Karpas-422 (cell line): ENCODE measurements at regions not wholly inside any gene's neighbourhood (a gene's known extent, or its start where the extent isn't known, plus 50 kb on each side); places are given as distances from the start of the nearest gene placed in this dataset.
A peak's percentile ranks its signal among the peaks of the same experiment; 100 is the strongest.

Experiments
- DNase-seq: peaks from one replicate; pipeline ENCODE4 v3.0.0-alpha.2; 2015
- H2AFZ ChIP-seq: fragments of 200-600 bp; sonication (generic); 2 replicates; pipeline ENCODE4 v1.6.1; 2014; ENCODE audit warnings: antibody characterized with exemption, low read length, mixed read lengths
- H3K27ac ChIP-seq: fragments of 200-600 bp; sonication (generic); 2 replicates; pipeline ENCODE4 v1.5.1; 2014; ENCODE audit warnings: mild to moderate bottlenecking, low read length, moderate library complexity
- H3K27me3 ChIP-seq: fragments of 200-600 bp; sonication (generic); 2 replicates; pipeline ENCODE4 v1.6.1; 2014; ENCODE audit warnings: low read length, mixed read lengths
- H3K36me3 ChIP-seq: fragments of 200-600 bp; sonication (generic); 2 replicates; pipeline ENCODE4 v1.6.1; 2014; ENCODE audit warnings: low read length, mixed read lengths; ENCODE audit not compliant: insufficient read depth
- H3K4me1 ChIP-seq: fragments of 200-600 bp; sonication (generic); 2 replicates; pipeline ENCODE4 v1.6.1; 2014; ENCODE audit warnings: mild to moderate bottlenecking, low read length, mixed read lengths
- H3K4me2 ChIP-seq: fragments of 200-600 bp; sonication (generic); 2 replicates; pipeline ENCODE4 v1.6.1; 2014; ENCODE audit warnings: low read length, low read depth, mild to moderate bottlenecking; ENCODE audit not compliant: poor library complexity, severe bottlenecking
- H3K4me3 ChIP-seq: fragments of 200-600 bp; sonication (generic); 2 replicates; pipeline ENCODE4 v1.5.1; 2014; ENCODE audit warnings: mild to moderate bottlenecking, antibody characterized with exemption, low read length, mixed read lengths
- H3K79me2 ChIP-seq: fragments of 200-600 bp; sonication (generic); 2 replicates; pipeline ENCODE4 v1.6.1; 2014; ENCODE audit warnings: mild to moderate bottlenecking, low read length, mixed read lengths
- H3K9ac ChIP-seq: fragments of 200-600 bp; sonication (generic); 2 replicates; pipeline ENCODE4 v1.6.0; 2014; ENCODE audit warnings: low read length
- H3K9me2 ChIP-seq: fragments of 200-600 bp; sonication (generic), shearing (Covaris generic); replicated peaks from 2 replicates; pipeline ENCODE4 v1.6.0; 2014; ENCODE audit warnings: mild to moderate bottlenecking, low read length, moderate library complexity; ENCODE audit not compliant: insufficient read depth
- H3K9me3 ChIP-seq: fragments of 300-700, 200-600 bp; sonication (generic); 2 replicates; pipeline ENCODE4 v1.6.1; 2014; ENCODE audit warnings: low read length, mixed read lengths
- H4K20me1 ChIP-seq: fragments of 200-600 bp; sonication (generic); 2 replicates; pipeline ENCODE4 v1.6.1; 2014; ENCODE audit warnings: mild to moderate bottlenecking, antibody characterized with exemption, low read length, low read depth; ENCODE audit not compliant: insufficient read depth

DNA sequence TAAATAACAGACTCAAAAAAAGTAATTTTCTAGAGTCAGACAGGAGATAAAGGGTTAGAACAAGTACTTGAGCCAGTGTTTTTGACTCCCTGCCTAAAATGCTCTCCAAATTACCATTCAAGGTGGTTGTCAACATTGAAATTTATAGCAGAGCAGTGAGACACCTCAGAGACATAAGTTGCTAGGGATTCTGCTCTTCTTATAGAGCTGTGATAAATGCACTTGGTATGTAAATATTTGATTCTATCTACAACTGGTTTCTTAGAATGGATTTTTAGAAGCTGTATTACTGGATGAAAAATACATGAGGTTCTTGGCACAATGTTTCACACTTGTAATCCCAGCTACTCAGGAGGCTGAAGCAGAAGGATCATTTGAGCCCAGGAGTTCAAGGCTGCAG, 83.9 kb upstream of the OSBPL8 start:
- Histone ChIP-seq H4K20me1 (no peaks in the 10 kb centered on the region), H3K9ac (no peak overlapping the region), H3K9me3 (no peaks in the 10 kb centered on the region), H2AFZ (no peak overlapping the region), H3K4me1 (no peaks in the 10 kb centered on the region), H3K27me3 (no peaks in the 10 kb centered on the region), H3K4me3 (no peak overlapping the region), H3K36me3 (no peaks in the 10 kb centered on the region), H3K9me2 (no peaks in the 10 kb centered on the region), H3K4me2 (no peak overlapping the region), H3K27ac (no peak overlapping the region), H3K79me2 (no peaks in the 10 kb centered on the region)
- DNase-seq, result no peak

DNA sequence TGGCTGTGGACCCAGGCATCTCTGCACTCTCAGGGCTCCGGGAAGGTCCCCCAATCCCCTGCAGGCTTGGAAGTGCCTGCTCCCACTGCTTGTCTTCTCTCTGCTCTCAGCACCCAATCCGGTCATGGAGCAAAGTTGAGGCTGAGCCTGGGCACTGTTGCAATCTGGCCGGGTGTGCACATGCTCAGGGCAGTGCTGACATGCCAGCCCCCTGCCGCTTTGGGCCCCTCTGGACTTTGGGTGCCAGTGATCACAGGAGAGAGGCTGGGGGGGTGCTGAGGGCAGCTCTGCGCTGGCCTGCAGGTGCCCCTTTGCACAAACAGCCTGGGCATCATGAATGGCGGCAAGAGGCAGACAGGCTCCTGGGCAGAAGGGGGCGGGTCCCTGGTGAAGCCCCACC, 85.4 kb upstream of the OSBPL8 start:
- H3K27ac ChIP-seq, result no peak overlapping the region

GRCh38 chr12:76645934-76646333, 86.4 kb upstream of the OSBPL8 start:
- H3K4me1 ChIP-seq, result no peaks in the 10 kb centered on the region
- H3K9ac ChIP-seq, result no peak overlapping the region
- no peak overlapping the region for H3K27ac ChIP-seq
- H4K20me1 ChIP-seq, result no peaks in the 10 kb centered on the region
- no peaks in the 10 kb centered on the region for H3K9me3 ChIP-seq
- H3K79me2 ChIP-seq, result no peaks in the 10 kb centered on the region
- DNase-seq, result no peak
- no peak overlapping the region for H2AFZ ChIP-seq
- no peak overlapping the region for H3K4me2 ChIP-seq
- no peaks in the 10 kb centered on the region for H3K27me3 ChIP-seq
- no peaks in the 10 kb centered on the region for H3K36me3 ChIP-seq
- no peak overlapping the region for H3K4me3 ChIP-seq
- no peaks in the 10 kb centered on the region for H3K9me2 ChIP-seq

More for the DNA sequence above, 85.4 kb upstream of the OSBPL8 start:
- H3K4me1 ChIP-seq, result no peaks in the 10 kb centered on the region
- no peaks in the 10 kb centered on the region for H4K20me1 ChIP-seq
- DNase-seq, result no peak
- H3K9me2 ChIP-seq, result no peaks in the 10 kb centered on the region
- no peaks in the 10 kb centered on the region for H3K79me2 ChIP-seq
- H3K4me2 ChIP-seq, result no peak overlapping the region
- H3K4me3 ChIP-seq, result no peak overlapping the region
- H3K36me3 ChIP-seq, result no peaks in the 10 kb centered on the region
- no peak overlapping the region for H3K9ac ChIP-seq
- H3K9me3 ChIP-seq, result no peaks in the 10 kb centered on the region
- no peak overlapping the region for H2AFZ ChIP-seq
- H3K27me3 ChIP-seq, result no peaks in the 10 kb centered on the region

GRCh38 chr12:76646366-76646765, 86.8 kb upstream of the OSBPL8 start:
- no peaks in the 10 kb centered on the region for H3K9me2 ChIP-seq
- no peaks in the 10 kb centered on the region for H3K27me3 ChIP-seq
- no peak overlapping the region for H3K27ac ChIP-seq
- no peak overlapping the region for H3K4me2 ChIP-seq
- no peak overlapping the region for H3K9ac ChIP-seq
- no peak overlapping the region for H2AFZ ChIP-seq
- H4K20me1 ChIP-seq, result no peaks in the 10 kb centered on the region
- no peaks in the 10 kb centered on the region for H3K9me3 ChIP-seq
- no peaks in the 10 kb centered on the region for H3K36me3 ChIP-seq
- no peaks in the 10 kb centered on the region for H3K79me2 ChIP-seq
- H3K4me3 ChIP-seq, result no peak overlapping the region
- H3K4me1 ChIP-seq, result no peaks in the 10 kb centered on the region
- no peak for DNase-seq

DNA sequence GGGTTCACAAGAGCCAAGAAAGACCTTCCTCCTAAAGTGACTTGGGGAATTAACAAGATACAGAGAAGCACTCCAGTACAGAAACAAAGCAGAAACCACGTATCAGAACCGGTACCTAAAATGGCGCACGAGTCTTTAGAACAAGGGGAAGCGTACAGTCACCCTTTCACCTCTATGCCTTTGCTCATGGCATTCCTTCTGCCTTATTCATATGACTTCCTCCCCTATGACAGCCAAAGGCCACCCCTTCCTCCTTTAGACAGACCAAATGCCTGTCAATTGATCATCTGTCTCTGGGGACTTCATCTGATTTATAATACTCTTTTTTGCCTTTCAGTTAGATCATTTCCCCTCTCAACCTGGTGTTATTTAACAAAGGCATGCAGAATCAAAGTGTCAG, 89.5 kb upstream of the OSBPL8 start:
- no peak for DNase-seq
- H2AFZ ChIP-seq, result no peak overlapping the region
- no peaks in the 10 kb centered on the region for H3K9me3 ChIP-seq
- H3K27me3 ChIP-seq, result no peaks in the 10 kb centered on the region
- H4K20me1 ChIP-seq, result no peaks in the 10 kb centered on the region
- no peaks in the 10 kb centered on the region for H3K36me3 ChIP-seq
- H3K4me3 ChIP-seq, result no peak overlapping the region
- no peak overlapping the region for H3K27ac ChIP-seq
- no peak overlapping the region for H3K4me2 ChIP-seq
- no peak overlapping the region for H3K9ac ChIP-seq
- H3K9me2 ChIP-seq, result no peaks in the 10 kb centered on the region
- H3K79me2 ChIP-seq, result no peaks in the 10 kb centered on the region
- H3K4me1 ChIP-seq, result no peaks in the 10 kb centered on the region

- no peak overlapping the region for H3K4me2 ChIP-seq
- H3K27ac ChIP-seq, result no peak overlapping the region
- no peaks in the 10 kb centered on the region for H3K36me3 ChIP-seq
- H4K20me1 ChIP-seq, result no peaks in the 10 kb centered on the region
- no peaks in the 10 kb centered on the region for H3K9me2 ChIP-seq
- H3K9me3 ChIP-seq, result no peaks in the 10 kb centered on the region
- H3K27me3 ChIP-seq, result no peaks in the 10 kb centered on the region
- H3K4me1 ChIP-seq, result no peaks in the 10 kb centered on the region
- no peaks in the 10 kb centered on the region for H3K79me2 ChIP-seq
- DNase-seq, result no peak
- no peak overlapping the region for H2AFZ ChIP-seq
- no peak overlapping the region for H3K4me3 ChIP-seq
- no peak overlapping the region for H3K9ac ChIP-seq
These were observed 92.8 kb upstream of the OSBPL8 start for GRCh38 chr12:76652402-76652801.

DNA sequence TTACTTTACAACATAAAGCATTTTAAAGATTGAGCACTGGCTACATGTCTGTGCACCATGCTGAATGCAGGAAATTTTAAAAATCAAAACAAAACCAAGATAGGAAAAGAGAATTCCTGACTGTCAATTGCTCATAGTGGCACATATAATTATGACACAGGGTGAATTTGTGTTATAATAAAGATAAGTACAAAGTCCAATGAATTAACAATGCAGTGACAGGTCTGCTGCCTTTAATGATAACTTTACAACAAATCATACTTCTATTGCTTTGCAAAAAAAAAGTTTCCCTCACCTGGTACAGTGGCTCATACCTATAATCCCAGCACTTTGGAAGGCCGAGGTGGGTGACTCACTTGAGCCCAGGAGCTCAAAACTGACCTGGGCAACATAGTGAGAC, 93.8 kb upstream of the OSBPL8 start:
- H3K79me2 ChIP-seq, result no peaks in the 10 kb centered on the region
- H2AFZ ChIP-seq, result no peak overlapping the region
- H3K9me3 ChIP-seq, result no peaks in the 10 kb centered on the region
- H3K27me3 ChIP-seq, result no peaks in the 10 kb centered on the region
- H4K20me1 ChIP-seq, result no peaks in the 10 kb centered on the region
- DNase-seq, result no peak
- H3K9me2 ChIP-seq, result no peaks in the 10 kb centered on the region
- no peak overlapping the region for H3K4me3 ChIP-seq
- H3K4me1 ChIP-seq, result no peaks in the 10 kb centered on the region
- H3K9ac ChIP-seq, result no peak overlapping the region
- no peaks in the 10 kb centered on the region for H3K36me3 ChIP-seq
- no peak overlapping the region for H3K4me2 ChIP-seq
- no peak overlapping the region for H3K27ac ChIP-seq

GRCh38 chr12:76664731-76665130, 99.2 kb upstream of the ZDHHC17 start:
- Histone ChIP-seq H3K4me2 (no peak overlapping the region), H3K27ac (no peak overlapping the region), H2AFZ (no peak overlapping the region), H3K4me1 (no peaks in the 10 kb centered on the region), H3K36me3 (no peaks in the 10 kb centered on the region), H3K9me3 (no peaks in the 10 kb centered on the region), H3K79me2 (no peaks in the 10 kb centered on the region), H4K20me1 (no peaks in the 10 kb centered on the region), H3K9me2 (no peaks in the 10 kb centered on the region), H3K4me3 (no peak overlapping the region), H3K9ac (no peak overlapping the region), H3K27me3 (peaks cover 3% of the 10 kb centered on the region; the same call in 1 of the 2 replicates)
- DNase-seq, result no peak

DNA sequence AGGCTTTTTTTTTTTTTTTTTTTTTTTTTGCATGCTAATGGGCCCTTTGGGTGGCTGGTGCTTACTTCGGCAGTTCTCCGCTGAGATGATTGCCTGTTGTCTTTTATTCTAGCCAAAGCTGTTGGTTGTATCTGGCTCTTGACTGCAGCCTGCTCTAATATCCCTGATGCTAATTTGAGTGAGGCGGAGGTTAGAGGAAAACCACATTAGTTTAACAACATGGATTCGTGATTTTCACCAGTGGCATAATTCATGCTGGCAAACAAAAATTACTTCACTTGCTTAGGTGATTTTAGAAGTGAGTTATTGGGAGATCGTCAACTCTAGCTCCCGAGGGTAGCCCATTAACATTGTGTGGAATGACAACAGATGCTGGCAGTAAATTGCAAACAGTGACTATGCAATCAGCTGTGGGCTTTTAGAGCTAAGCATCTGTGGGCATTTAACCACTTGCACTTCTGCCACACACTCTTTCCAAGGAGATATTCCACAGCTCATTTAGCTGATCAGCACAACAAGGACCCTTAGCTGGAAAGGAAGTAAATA, 97.6 kb upstream of the ZDHHC17 start:
- no peaks in the 10 kb centered on the region for H3K9me2 ChIP-seq
- no peak overlapping the region for H3K27ac ChIP-seq
- H3K9ac ChIP-seq, result no peak overlapping the region
- H3K27me3 ChIP-seq, result peaks cover 3% of the 10 kb centered on the region; the same call in 1 of the 2 replicates
- H2AFZ ChIP-seq, result no peak overlapping the region
- no peaks in the 10 kb centered on the region for H3K9me3 ChIP-seq
- H3K4me3 ChIP-seq, result no peak overlapping the region
- H4K20me1 ChIP-seq, result no peaks in the 10 kb centered on the region
- peak; percentile 20 for DNase-seq
- H3K4me1 ChIP-seq, result no peaks in the 10 kb centered on the region
- H3K36me3 ChIP-seq, result no peaks in the 10 kb centered on the region
- no peaks in the 10 kb centered on the region for H3K79me2 ChIP-seq
- H3K4me2 ChIP-seq, result no peak overlapping the region
